GM20431 (cell line): ENCODE measurements at regions not wholly inside any gene's neighbourhood (a gene's known extent, or its start where the extent isn't known, plus 50 kb on each side); places are given as distances from the start of the nearest gene placed in this dataset.

Experiments
- in situ Hi-C: fragments of 300-500 bp; cut with MseI, MboI; formaldehyde crosslinking; loops from one replicate; pipeline ENCODE4 v1.15.0; 2020; ENCODE audit warnings: low sequenced_read_pairs; ENCODE audit not compliant: unreplicated experiment

DNA sequence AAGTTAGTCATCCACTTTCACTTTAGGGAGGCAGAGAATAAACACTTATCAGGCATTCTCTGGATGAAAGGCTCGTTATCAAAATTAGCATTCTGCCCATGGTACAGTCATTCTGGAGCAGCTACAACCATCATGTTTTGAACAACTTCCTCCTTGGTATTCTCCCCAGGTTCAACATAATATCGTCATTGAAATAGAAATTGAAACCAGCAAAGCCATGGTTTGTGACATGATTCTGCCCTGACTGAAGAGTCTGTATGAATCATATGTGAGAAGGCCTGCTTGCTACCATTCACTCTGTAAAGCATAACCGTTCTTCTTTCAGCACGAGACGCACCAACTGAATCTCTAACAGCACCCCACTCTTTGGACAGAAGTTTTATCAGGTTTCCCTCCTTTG, 127.5 kb upstream of the RADX start:
- in situ Hi-C loops, result loop anchor here (25.0 kb wide), 2 partner anchors 128 to 303 kb away; partner anchors contain the start of gene RADX

DNA sequence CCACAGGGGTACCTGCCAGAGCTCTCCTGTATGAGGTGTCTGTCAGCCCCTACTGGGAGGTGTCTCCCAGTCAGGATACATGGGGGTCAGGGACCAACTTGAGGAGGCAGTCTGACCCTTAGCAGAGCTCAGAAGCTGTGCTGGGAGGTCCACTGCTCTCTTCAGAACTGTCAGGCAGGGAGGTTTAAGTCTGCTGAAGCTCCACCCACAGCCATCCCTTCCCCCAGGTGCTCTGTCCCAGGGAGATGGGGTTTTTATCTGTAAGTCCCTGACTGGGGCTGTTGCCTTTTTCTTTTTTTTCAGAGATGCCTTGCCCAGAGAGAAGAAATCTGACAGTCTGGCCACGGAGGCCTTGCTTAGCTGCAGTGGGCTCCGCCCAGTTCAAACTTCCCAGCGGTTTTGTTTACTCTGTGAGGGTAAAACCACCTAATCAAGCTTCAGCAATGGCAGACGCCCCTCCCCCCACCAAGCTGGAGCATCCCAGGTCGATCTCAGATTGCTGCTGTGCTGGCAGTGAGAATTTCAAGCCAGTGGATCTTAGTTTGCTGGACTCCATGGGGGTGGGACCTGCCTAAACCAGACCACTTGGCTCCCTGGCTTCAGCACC, 118.5 kb upstream of the RADX start:
- in situ Hi-C loops, result loop anchor here (25.0 kb wide), 2 partner anchors 119 to 294 kb away; partner anchors contain the start of gene RADX

DNA sequence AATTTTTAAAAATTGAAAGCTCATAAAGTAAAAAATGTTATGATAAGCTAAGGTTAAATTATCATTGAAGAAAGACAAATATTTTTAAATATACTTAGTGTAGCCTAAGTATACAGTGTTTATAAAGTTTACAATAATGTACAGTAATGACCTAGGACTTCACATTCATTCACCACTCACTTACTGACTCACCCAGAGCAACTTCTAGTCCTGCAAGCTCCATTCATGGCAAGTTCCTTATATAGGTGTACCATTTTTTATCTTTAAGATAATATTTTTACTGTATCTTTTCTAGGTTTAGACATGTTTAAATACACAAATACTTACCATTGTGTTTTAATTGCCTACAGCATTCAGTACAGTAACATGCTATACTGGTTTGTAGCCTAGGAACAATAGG, 112.3 kb upstream of the RADX start:
- in situ Hi-C loops, result loop anchor here (25.0 kb wide), 2 partner anchors 113 to 288 kb away; partner anchors contain the start of gene RADX

DNA sequence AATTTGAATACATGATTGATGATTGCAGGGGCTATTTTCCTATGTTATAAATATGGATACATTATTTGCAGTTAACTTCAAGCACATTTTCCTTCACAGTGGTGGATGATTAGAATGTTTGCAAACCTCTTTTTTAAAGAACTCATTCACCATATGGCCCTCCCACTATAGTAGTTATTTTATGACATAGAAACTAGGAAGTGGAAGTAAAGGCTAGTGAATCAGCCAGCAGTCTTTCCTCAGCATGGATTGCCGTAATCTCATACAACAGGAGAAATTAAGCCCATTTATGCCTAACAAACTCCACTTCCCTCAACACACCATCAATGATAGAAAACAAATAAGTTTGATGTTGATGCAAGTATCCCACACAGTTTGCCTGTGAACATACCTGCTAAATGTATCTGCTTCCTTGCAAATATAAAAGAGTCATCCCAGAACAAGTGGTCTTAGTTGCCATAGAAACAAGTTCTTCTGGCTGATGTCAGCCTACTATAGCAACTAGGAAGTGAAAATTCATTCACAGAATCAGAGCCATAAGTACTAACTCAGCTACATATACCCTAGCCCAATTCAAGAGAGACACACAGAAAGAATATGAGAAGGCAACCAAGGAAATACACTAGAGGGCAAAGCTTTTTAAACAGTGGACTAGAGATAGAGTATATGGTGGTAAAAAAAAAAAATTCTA, 100.9 kb upstream of the RADX start:
- in situ Hi-C loops, result no loop called here
